Epithelial cell of proximal tubule (primary cell): ENCODE measurements at regions not wholly inside any gene's neighbourhood (a gene's known extent, or its start where the extent isn't known, plus 50 kb on each side); places are given as distances from the start of the nearest gene placed in this dataset.
"Not testable (repeated sequence)": the region's sequence is repeated elsewhere in the genome, so short reads cannot be mapped to it uniquely, and the experiment has no call there.

ENCODE experiments used
- DNase-seq: peaks from one replicate; pipeline ENCODE4 v3.0.0-alpha.2; 2011; ENCODE audit warnings: low read depth
- H3K4me3 ChIP-seq: 2 replicates; pipeline ENCODE4 v1.5.1; 2011; ENCODE audit warnings: low read depth, mild to moderate bottlenecking, low read length
- TF ChIP-seq, protein P1 (sequence below): conservative IDR thresholded peaks from 2 replicates; pipeline ENCODE4 v1.5.1; 2012; ENCODE audit warnings: low read depth, mild to moderate bottlenecking, low read length

DNA sequence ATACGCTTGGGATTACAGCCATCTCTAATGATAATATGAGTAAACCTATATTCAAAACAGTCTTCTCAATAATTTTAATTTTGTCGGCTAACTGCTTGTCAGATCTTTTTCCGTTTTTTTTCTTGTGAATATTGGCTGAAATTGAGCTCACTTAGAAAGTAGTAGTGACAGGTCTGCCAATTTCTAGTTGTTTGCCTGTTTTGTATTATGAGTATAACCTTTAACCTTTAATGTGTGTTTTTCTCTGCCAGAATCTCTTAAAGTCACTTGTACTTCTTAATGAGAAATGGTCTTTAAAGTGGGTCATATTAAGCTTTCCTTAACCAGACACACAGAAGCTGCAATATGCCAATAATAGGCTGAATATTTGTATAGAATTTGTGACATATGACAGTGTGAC lies 511.0 kb downstream of the CSNK1G3 start:
- no peak overlapping the region for H3K4me3 ChIP-seq
- TF ChIP-seq, protein P1, sequence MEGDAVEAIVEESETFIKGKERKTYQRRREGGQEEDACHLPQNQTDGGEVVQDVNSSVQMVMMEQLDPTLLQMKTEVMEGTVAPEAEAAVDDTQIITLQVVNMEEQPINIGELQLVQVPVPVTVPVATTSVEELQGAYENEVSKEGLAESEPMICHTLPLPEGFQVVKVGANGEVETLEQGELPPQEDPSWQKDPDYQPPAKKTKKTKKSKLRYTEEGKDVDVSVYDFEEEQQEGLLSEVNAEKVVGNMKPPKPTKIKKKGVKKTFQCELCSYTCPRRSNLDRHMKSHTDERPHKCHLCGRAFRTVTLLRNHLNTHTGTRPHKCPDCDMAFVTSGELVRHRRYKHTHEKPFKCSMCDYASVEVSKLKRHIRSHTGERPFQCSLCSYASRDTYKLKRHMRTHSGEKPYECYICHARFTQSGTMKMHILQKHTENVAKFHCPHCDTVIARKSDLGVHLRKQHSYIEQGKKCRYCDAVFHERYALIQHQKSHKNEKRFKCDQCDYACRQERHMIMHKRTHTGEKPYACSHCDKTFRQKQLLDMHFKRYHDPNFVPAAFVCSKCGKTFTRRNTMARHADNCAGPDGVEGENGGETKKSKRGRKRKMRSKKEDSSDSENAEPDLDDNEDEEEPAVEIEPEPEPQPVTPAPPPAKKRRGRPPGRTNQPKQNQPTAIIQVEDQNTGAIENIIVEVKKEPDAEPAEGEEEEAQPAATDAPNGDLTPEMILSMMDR, result no peak
- DNase-seq, result no peak

DNA sequence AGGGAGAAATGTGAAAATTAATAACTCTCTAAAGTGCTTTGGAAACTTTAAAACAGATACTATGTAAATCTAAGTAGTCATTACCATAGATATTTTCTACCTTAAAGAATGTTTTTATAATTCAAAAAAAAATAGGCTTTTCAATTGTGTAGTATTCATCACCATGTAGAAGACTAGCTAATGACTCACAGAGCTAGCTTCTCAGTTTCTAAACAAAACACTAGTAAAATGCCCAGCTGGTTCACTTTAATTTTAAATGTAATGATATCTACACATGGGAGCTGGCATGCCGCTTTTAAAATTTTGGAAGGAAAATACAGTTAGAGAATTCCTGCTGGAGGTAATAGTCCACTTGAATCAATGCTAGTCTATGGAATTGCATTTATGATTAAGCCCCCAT lies 509.8 kb downstream of the CSNK1G3 start:
- TF ChIP-seq, protein P1, result no peak
- no peak for DNase-seq

DNA sequence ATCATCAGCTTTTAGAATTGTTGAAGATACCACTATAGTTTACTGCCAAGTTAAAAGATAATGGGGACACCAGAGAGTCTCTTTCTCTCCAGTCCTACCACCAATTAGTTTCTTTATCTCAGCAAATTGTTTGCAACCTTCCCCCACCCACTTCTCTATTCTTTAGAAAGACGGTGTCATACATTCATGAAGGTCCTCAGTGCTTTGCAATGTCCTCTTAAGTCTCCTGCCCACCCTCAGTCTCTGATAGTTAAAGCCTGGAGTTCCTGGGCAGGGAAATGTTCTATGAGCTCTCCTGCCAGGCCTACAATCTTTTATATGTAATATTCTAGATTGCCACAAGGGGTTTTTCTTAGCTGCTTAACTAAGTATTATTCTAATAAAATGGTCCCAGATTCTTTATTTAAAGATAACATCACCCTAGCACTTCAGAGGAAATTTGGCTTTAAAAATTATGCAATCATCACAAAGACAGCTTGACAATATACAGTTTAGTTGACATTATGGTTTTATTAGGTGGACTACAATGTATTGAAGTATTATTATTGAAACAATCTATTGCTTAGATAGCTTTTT lies 509.2 kb downstream of the CSNK1G3 start:
- DNase-seq, result no peak
- TF ChIP-seq, protein P1, result no peak
- H3K4me3 ChIP-seq, result no peak overlapping the region

More for the DNA sequence above, 509.8 kb downstream of the CSNK1G3 start:
- H3K4me3 ChIP-seq, result no peak overlapping the region

DNA sequence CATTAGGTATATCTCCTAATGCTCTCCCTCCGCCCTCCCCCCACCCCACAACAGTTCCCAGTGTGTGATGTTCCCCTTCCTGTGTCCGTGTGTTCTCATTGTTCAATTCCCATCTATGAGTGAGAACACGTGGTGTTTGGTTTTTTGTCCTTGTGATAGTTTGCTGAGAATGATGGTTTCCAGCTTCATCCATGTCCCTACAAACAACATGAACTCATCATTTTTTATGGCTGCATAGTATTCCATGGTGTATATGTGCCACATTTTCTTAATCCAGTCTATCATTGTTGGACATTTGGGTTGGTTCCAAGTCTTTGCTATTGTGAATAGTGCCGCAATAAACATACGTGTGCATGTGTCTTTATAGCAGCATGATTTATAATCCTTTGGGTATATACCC lies 505.3 kb downstream of the CSNK1G3 start:
- DNase-seq, H3K4me3 ChIP-seq: not testable (repeated sequence)

DNA sequence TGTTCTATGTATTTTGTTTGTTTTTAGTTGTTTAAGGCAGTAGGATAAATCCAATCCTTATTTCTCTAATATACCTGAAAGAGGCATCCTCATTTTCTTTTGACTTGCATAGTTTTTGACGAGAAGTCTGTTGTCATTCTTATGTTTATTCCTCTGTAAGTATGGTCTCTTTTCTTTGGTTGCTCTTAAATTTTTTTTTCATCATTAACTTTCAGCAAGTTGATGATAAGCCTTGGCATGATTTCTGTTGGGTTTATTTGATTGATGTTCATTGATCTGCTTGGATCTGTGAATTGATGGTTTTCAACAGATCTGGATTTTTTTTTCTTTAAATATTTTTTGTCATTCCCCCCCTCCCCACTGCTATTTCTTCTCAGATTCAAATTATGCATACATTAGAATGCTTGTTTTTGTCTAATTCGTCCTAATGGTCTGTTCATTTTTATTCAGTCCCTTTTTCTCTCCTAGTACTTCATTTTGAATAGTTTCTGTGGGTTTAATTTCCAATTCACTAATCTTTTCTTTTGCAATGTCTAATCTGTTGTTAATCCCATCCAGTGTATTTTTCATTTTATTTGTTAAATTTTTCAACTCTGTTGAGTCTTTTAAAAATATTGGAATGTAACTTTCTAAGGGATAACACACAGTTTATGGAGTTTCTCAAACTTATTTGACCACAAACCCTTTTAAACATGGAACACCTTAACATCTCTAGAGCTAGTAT lies 495.9 kb downstream of the CSNK1G3 start:
- no peak overlapping the region for H3K4me3 ChIP-seq
- DNase-seq, result no peak
- TF ChIP-seq, protein P1, result no peak

DNA sequence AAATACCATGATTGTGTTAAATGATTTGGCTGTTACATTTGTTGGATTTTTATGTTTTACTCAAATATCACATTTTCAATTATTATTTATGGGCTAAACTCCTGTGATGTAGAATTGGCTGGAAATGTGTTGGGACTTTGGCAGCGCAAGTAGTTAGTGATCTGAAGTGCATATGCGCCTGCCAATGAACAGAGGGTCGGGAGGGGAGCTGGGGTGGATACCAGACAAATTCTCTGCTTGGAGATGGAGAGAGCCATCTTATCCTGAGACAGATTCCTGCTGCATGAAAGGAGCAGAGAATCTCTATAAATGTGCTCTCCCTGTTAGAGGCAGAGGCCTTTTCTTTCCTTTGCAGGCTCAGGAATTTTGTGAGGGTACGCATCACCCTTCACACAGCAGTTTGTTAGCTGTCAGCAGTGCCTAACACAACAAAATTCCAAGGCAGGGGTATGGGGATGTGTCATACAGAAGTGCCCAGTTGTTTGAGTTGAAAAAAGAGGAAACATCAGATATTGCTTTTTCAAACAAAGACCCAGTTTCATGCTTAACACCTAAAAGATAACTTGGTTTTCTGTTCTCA lies 489.1 kb downstream of the CSNK1G3 start:
- no peak overlapping the region for H3K4me3 ChIP-seq
- TF ChIP-seq, protein P1, result no peak
- no peak for DNase-seq

DNA sequence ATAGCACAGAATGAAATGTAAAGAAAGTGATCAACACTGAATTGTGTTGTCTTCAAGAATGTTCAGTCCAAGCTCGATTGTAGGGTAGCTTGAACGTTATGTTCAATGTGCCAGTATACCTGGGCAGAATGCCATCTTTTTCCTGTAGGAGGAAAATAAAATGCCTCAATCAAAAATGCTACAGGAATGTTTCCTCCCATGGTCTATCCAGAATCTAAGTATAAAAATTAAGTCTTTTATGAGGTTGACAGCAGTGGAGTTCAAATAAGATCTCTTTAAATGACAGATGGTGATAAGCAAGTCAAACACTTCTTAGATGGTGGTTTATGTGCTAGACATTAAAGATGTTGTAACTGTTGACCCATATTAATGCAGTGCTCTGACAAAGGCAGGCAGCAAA lies 488.6 kb downstream of the CSNK1G3 start:
- DNase-seq, result no peak
- TF ChIP-seq, protein P1, result no peak
- H3K4me3 ChIP-seq, result no peak overlapping the region
